Activated CD8-positive, alpha-beta T cell treated with anti-CD3 and anti-CD28 coated beads for 36 hours (primary cell): ENCODE measurements at regions not wholly inside any gene's neighbourhood (a gene's known extent, or its start where the extent isn't known, plus 50 kb on each side); places are given as distances from the start of the nearest gene placed in this dataset.

Experiments
- ATAC-seq: fragments of 200-7000 bp; cut with Tn5 transposase; one replicate; pipeline ENCODE4 v1.10.0; 2021; ENCODE audit warnings: mild to moderate bottlenecking, moderate library complexity
- CTCF ChIA-PET: fragments of 350-600 bp; sonication (Branson Sonifier 250); formaldehyde crosslinking; loops from one replicate; lab custom pipeline; 2021; ENCODE audit warnings: antibody characterized with exemption; lab: Charles Lee
- POLR2A ChIA-PET: fragments of 350-600 bp; sonication (Branson Sonifier 250); formaldehyde crosslinking; loops from one replicate; lab custom pipeline; 2021; ENCODE audit warnings: antibody characterized with exemption; lab: Charles Lee
- DNase-seq: peaks from one replicate; pipeline ENCODE4 v3.0.0-alpha.2; 2020
- H3K27ac Mint-ChIP-seq: one replicate; pipeline ENCODE4 v1.8.0; 2021; ENCODE audit warnings: mild to moderate bottlenecking, mixed read lengths
- H3K27me3 Mint-ChIP-seq: one replicate; pipeline ENCODE4 v1.8.0; 2021; ENCODE audit warnings: mixed read lengths
- H3K36me3 Mint-ChIP-seq: one replicate; pipeline ENCODE4 v1.8.0; 2021; ENCODE audit warnings: low read depth, mixed read lengths
- H3K4me1 Mint-ChIP-seq: one replicate; pipeline ENCODE4 v1.8.0; 2021; ENCODE audit warnings: low read depth, mixed read lengths
- H3K4me3 Mint-ChIP-seq: one replicate; pipeline ENCODE4 v1.8.0; 2021; ENCODE audit warnings: mild to moderate bottlenecking, moderate library complexity, mixed read lengths
- H3K9me3 Mint-ChIP-seq: one replicate; pipeline ENCODE4 v1.8.0; 2021; ENCODE audit warnings: mixed read lengths
- intact Hi-C: fragments of 100-400 bp; cut with micrococcal nuclease; formaldehyde crosslinking; loops from one replicate; pipeline ENCODE4 v1.10.0; 2022
- TF ChIP-seq, protein P1 (sequence below): fragments of 200-600 bp; IDR thresholded peaks from one replicate; pipeline ENCODE4 v1.8.0; 2022; ENCODE audit warnings: antibody characterized with exemption, mild to moderate bottlenecking

DNA sequence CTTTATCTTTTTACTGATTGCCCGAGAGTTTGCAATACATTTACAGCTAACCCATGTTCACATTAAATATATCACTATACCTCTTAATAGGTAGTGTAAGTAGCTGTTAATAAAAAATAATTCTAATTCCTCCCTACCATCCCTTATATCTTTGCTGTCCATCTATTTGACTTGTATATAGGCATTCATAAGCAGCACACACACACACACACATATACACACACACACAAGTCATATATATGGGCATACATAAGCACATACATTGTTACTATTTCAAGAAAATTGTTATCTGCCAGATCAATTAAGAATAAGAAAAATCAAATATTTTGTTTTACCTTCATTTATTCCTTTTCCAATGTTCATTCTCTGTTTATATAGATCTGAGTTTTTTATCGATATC, 176.4 kb downstream of the PPP1R3A start:
- Mint-ChIP-seq H3K27ac (no peak overlapping the region), H3K27me3 (no peaks in the 10 kb centered on the region), H3K4me1 (no peaks in the 10 kb centered on the region), H3K9me3 (peaks cover 4% of the 10 kb centered on the region), H3K36me3 (no peaks in the 10 kb centered on the region), H3K4me3 (no peak overlapping the region)
- ChIA-PET POLR2A (no interaction called here), CTCF (no interaction called here)
- ATAC-seq (no peak), DNase-seq (no peak)
- TF ChIP-seq, protein P1, sequence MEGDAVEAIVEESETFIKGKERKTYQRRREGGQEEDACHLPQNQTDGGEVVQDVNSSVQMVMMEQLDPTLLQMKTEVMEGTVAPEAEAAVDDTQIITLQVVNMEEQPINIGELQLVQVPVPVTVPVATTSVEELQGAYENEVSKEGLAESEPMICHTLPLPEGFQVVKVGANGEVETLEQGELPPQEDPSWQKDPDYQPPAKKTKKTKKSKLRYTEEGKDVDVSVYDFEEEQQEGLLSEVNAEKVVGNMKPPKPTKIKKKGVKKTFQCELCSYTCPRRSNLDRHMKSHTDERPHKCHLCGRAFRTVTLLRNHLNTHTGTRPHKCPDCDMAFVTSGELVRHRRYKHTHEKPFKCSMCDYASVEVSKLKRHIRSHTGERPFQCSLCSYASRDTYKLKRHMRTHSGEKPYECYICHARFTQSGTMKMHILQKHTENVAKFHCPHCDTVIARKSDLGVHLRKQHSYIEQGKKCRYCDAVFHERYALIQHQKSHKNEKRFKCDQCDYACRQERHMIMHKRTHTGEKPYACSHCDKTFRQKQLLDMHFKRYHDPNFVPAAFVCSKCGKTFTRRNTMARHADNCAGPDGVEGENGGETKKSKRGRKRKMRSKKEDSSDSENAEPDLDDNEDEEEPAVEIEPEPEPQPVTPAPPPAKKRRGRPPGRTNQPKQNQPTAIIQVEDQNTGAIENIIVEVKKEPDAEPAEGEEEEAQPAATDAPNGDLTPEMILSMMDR: no peak
- intact Hi-C loops: no loop called here

DNA sequence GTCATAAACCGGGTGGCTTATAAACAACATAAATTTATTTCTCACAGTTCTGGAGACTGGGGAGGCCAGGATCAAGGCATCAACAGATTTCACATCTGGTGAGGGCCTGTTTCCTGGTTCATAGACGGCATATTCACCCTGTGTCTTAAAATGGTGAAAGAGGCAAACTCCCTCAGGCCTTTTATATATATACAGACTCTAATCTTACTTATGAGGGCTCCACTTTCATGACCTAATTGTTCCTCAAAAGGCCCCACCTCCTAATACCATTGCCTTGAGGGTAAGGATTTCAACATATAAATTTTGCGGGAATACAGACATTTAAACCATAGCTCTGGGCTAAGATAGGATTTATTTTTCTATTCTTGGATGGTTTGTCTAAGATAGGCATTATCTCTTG, 187.2 kb downstream of the PPP1R3A start:
- intact Hi-C loops: no loop called here
- DNase-seq (no peak), ATAC-seq (no peak)
- ChIA-PET POLR2A (no interaction called here), CTCF (no interaction called here)
- no peak overlapping the region for H3K4me3 Mint-ChIP-seq
- no peaks in the 10 kb centered on the region for H3K9me3 Mint-ChIP-seq
- no peak overlapping the region for H3K27ac Mint-ChIP-seq
- H3K36me3 Mint-ChIP-seq: no peaks in the 10 kb centered on the region
- TF ChIP-seq, protein P1: no peak
- H3K4me1 Mint-ChIP-seq: no peaks in the 10 kb centered on the region
- H3K27me3 Mint-ChIP-seq: no peaks in the 10 kb centered on the region

DNA sequence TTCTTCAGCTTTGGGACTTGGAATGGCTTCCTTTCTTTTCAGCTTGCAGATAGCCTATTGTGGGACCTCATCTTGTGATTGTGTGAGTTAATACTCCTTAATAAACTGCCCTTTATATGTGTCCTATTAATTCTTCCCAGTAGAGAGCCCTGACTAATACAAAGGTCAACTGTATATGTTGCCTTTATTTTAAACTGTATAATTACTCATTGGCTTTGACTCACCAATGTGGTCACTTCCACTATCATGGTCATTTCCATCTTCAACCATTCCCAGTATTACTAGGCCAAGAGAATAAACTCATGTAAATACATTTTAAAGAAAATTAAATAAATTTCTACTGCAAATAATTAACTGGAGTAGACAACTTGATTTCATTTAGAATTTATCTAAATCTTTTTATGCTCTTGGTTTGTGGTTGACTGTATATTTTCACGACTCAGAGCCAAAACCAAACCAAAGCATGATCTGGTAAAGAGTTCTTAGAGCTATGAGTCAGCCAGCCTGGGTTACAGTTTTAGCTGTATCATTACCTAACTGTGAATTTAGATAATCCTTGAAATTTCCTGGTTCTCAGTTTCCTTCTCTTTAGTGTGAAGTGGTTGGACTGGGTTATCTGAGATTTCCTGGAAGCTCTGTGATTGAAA, 188.4 kb downstream of the PPP1R3A start:
- Mint-ChIP-seq H3K9me3 (no peaks in the 10 kb centered on the region), H3K27me3 (no peaks in the 10 kb centered on the region), H3K4me1 (no peaks in the 10 kb centered on the region), H3K27ac (no peak overlapping the region), H3K36me3 (no peaks in the 10 kb centered on the region), H3K4me3 (no peak overlapping the region)
- intact Hi-C loops: no loop called here
- TF ChIP-seq, protein P1: no peak
- no peak for DNase-seq
- POLR2A ChIA-PET: no interaction called here
- ATAC-seq: no peak
- CTCF ChIA-PET: no interaction called here

DNA sequence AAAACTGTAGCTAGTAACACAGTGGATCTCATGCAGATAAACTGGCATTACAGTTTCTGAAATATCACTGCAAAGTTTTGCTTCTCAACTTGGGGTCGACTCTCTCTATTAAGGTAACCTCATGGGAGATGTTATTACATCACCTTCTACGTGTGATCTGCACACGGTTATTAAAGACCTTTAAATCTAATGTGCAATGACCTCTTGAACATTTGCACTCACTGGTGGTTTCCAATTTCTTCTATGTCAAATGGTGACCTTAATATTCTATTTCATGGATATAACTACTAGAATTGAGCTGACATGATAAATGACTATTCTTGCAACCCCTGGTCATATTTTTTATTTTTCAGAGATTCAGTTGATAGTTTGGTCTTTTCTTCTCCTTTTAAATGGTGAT, 191.3 kb downstream of the PPP1R3A start:
- intact Hi-C loops: no loop called here
- H3K4me1 Mint-ChIP-seq: no peaks in the 10 kb centered on the region
- no peaks in the 10 kb centered on the region for H3K36me3 Mint-ChIP-seq
- DNase-seq (no peak), ATAC-seq (no peak)
- ChIA-PET POLR2A (no interaction called here), CTCF (interaction anchor here (2.3 kb wide), 1 partner anchor 17 kb away, joined by 8 read pairs; no protein-coding TSS in a partner anchor)
- no peak overlapping the region for H3K27ac Mint-ChIP-seq
- H3K27me3 Mint-ChIP-seq: no peaks in the 10 kb centered on the region
- no peak overlapping the region for H3K4me3 Mint-ChIP-seq
- TF ChIP-seq, protein P1: no peak
- H3K9me3 Mint-ChIP-seq: no peaks in the 10 kb centered on the region

DNA sequence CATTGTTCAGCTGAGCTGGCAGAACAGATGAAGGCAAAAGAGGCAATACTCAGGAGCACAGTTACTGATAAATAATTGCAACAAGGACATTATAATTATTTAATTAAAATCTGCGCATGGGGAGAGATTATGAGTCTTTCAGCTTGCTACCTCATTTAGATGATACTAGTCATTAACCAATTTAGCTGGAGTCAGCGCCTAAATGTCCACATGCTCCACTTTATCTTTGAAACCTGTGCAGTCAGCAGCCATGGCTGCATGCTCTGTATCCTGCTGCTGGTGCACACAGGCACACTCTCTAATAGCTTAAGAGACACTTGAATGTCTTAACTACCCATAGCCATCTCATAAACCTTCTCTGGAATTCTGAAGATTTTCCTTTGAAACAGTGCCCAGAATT, 196.8 kb downstream of the PPP1R3A start:
- no peak for DNase-seq
- TF ChIP-seq, protein P1: no peak
- ATAC-seq: no peak
- H3K4me3 Mint-ChIP-seq: no peak overlapping the region
- H3K36me3 Mint-ChIP-seq: no peaks in the 10 kb centered on the region
- no peaks in the 10 kb centered on the region for H3K9me3 Mint-ChIP-seq
- intact Hi-C loops: no loop called here
- POLR2A ChIA-PET: no interaction called here
- no peak overlapping the region for H3K27ac Mint-ChIP-seq
- CTCF ChIA-PET: interaction anchor here (2.9 kb wide), 1 partner anchor 11 kb away, joined by 9 read pairs; no protein-coding TSS in a partner anchor
- no peaks in the 10 kb centered on the region for H3K4me1 Mint-ChIP-seq
- no peaks in the 10 kb centered on the region for H3K27me3 Mint-ChIP-seq
